H1 (cell line): ENCODE measurements at regions not wholly inside any gene's neighbourhood (a gene's known extent, or its start where the extent isn't known, plus 50 kb on each side); places are given as distances from the start of the nearest gene placed in this dataset.

Experiments
- ASH2L ChIP-seq: fragments of 200-600, 300-600 bp; sonication (generic); IDR thresholded peaks from one replicate; pipeline ENCODE4 v1.7.1; 2017; ENCODE audit warnings: low read length
- GABPA ChIP-seq: IDR thresholded peaks from 2 replicates; pipeline ENCODE4 v1.6.1; 2011; ENCODE audit warnings: mild to moderate bottlenecking, low read length, moderate library complexity, borderline replicate concordance; ENCODE audit not compliant: insufficient read depth
- SAP30 ChIP-seq: fragments of 300-600 bp; sonication (generic); IDR thresholded peaks from 2 replicates; pipeline ENCODE4 v1.7.1; 2012; ENCODE audit warnings: low read length, moderate library complexity, mild to moderate bottlenecking, inconsistent platforms; ENCODE audit not compliant: insufficient read depth, insufficient replicate concordance
- TAF1 ChIP-seq: IDR thresholded peaks from 2 replicates; pipeline ENCODE4 v1.6.1; 2011; ENCODE audit warnings: mild to moderate bottlenecking, low read depth, low read length

DNA sequence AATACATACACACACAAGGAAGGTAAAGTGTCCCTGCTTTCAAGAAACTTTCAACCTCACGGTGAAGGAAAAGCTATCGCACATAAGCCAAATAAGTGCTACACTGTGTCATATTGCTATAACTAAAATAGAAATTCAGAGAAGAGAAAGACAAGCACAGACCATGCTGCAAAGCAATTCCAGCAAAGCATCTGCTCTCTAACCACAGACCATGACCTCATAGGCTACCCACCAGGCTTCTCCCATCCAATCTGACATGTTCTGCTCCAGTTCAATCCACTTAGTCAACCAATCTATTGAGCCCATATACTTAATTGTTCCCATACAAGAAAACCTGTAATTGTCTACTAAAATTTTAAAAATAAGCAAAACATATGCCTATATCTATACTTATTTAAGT is 211.3 kb downstream of the BARHL2 start (continued):
- TF ChIP-seq ASH2L, result no peak
- TF ChIP-seq TAF1, result no peak
- TF ChIP-seq SAP30, result no peak
- no peak for TF ChIP-seq GABPA
- TF ChIP-seq, all 59 proteins: peak for 0
